ENCODE measurements at regions not wholly inside any gene's neighbourhood (a gene's known extent, or its start where the extent isn't known, plus 50 kb on each side); places are given as distances from the start of the nearest gene placed in this dataset.
"Not testable (repeated sequence)": the region's sequence is repeated elsewhere in the genome, so short reads cannot be mapped to it uniquely, and the experiment has no call there.

- DNase-seq = no peak
These were observed 76.4 kb downstream of the PHAX start for GRCh38 chr5:126677121-126677520.

GRCh38 chr5:126680191-126680817, 79.6 kb downstream of the PHAX start:
- peak; percentile 34 for DNase-seq

- not testable (repeated sequence) for DNase-seq
These were observed 80.6 kb downstream of the PHAX start for GRCh38 chr5:126681314-126681713.

GRCh38 chr5:126681970-126682369, 81.2 kb downstream of the PHAX start:
- DNase-seq = no peak

GRCh38 chr5:126682856-126683255, 82.1 kb downstream of the PHAX start:
- DNase-seq = no peak

- DNase-seq = no peak
These were observed 83.2 kb downstream of the PHAX start for GRCh38 chr5:126683912-126684311.

- not testable (repeated sequence) for DNase-seq
These were observed 84.1 kb downstream of the PHAX start for GRCh38 chr5:126684656-126685442.

- no peak for DNase-seq
These were observed 85.8 kb downstream of the PHAX start for GRCh38 chr5:126686451-126687126.

GRCh38 chr5:126692971-126693370, 84.0 kb upstream of the LMNB1 start:
- DNase-seq = no peak

GRCh38 chr5:126693806-126694205, 83.1 kb upstream of the LMNB1 start:
- DNase-seq = no peak

GRCh38 chr5:126694403-126694802, 82.5 kb upstream of the LMNB1 start:
- DNase-seq = no peak

GRCh38 chr5:126695091-126695490, 81.8 kb upstream of the LMNB1 start:
- no peak for DNase-seq

- no peak for DNase-seq
These were observed 69.9 kb upstream of the LMNB1 start for GRCh38 chr5:126707080-126707479.

GRCh38 chr5:126715765-126716164, 61.2 kb upstream of the LMNB1 start:
- DNase-seq = no peak

- DNase-seq = no peak
These were observed 60.1 kb upstream of the LMNB1 start for GRCh38 chr5:126716861-126717260.

GRCh38 chr5:126718236-126718868, 58.6 kb upstream of the LMNB1 start:
- DNase-seq = no peak

- DNase-seq = no peak
These were observed 56.6 kb upstream of the LMNB1 start for GRCh38 chr5:126720369-126720768.

GRCh38 chr5:126723643-126724042, 53.3 kb upstream of the LMNB1 start:
- DNase-seq = no peak
